ENCODE measurements at regions not wholly inside any gene's neighbourhood (a gene's known extent, or its start where the extent isn't known, plus 50 kb on each side); places are given as distances from the start of the nearest gene placed in this dataset.

DNA sequence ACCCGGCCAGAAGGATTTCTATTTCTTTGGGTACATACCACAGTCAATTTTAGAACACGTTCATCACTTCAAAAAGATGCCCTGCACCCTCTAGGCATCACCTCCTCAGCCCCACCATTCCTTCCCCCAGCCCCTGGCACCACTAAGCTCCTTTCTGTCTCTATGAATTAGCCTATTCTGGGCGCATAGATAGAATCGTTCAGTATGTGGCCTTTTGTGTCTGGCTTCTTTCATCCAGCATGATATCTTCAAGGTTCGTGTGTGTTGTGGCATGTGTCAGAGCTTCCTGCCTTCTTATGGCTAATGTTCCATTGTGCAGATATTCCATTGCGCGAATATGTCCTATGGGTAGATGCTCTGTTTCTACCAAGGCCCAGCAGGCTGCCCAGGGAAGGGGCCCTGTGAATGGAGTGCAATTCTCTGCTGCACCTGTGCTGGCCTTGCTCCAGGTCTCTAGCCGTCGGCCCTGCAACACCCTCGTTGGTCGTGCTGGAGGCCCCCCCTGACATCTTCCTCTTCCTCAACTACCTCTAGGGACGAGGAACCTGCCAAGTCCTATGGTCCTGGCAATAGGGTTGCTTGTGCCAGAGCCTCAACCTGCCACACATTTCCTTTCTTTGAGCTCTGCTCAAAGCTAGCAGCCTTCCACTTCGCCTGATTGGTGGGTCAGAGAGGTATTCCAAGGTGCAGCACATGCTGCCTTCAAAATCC lies 113.5 kb downstream of the RIPK4 start:
- FAIRE-seq, result no peak
- Histone ChIP-seq H3K4me1 (replicated peaks in 1 of 4; ENCODE audit: control insufficient read depth in 3 of 4, insufficient read depth in 4 of 4, low read length in 3 of 4) (peaks cover 2 to 10% (median 6%) of the 10 kb centered on the region in 4 experiments), H4K20me1 (replicated peaks in 1 of 2; ENCODE audit: control insufficient read depth in 1 of 2, insufficient read depth in 2 of 2, low read length in 2 of 2) (no peaks in the 10 kb centered on the region), H2BK5ac (ENCODE audit: low read depth, low read length) (no peak overlapping the region), H2BK120ac (replicated peaks; ENCODE audit: low read depth, low read length) (no peak overlapping the region), H3K14ac (ENCODE audit: insufficient read length) (no peak overlapping the region), H3K18ac (ENCODE audit: extremely low read depth, low read length) (no peak overlapping the region), H2BK12ac (ENCODE audit: low read depth, low read length) (no peak overlapping the region), H3K79me1 (ENCODE audit: low read depth, low read length) (no peaks in the 10 kb centered on the region), H2BK20ac (ENCODE audit: low read length) (no peak overlapping the region), H3K4me2 (ENCODE audit: insufficient read depth in 1 of 2, low read depth in 2 of 2, low read length in 2 of 2) (no peak overlapping the region), H3K4ac (replicated peaks; ENCODE audit: insufficient read length, low read depth, low read length) (no peak overlapping the region), H3K9ac (replicated peaks in 1 of 4; ENCODE audit: extremely low read depth in 1 of 4, low read depth in 3 of 4, low read length in 3 of 4) (no peak overlapping the region), H3K4me3 (ENCODE audit: extremely low read depth in 1 of 4, insufficient read depth in 2 of 4, low read depth in 3 of 4, low read length in 4 of 4) (no peak overlapping the region), H3K36me3 (ENCODE audit: control insufficient read depth in 2 of 4, insufficient read depth in 4 of 4, low read length in 3 of 4) (no peaks in the 10 kb centered on the region), H3K56ac (replicated peaks; ENCODE audit: insufficient read length, low read depth, low read length) (no peak overlapping the region), H3K23ac (ENCODE audit: insufficient read length) (no peak overlapping the region), H4K5ac (ENCODE audit: insufficient read length, low read depth, low read length) (no peak overlapping the region), H4K8ac (ENCODE audit: extremely low read depth, insufficient read depth, low read length) (no peak overlapping the region), H2AFZ (ENCODE audit: low read length) (no peak overlapping the region), H3K27me3 (replicated peaks in 1 of 4; ENCODE audit: control insufficient read depth in 3 of 4, extremely low read depth in 1 of 4, insufficient read depth in 3 of 4, low read length in 3 of 4) (no peaks in the 10 kb centered on the region; a peak in 1 of 7 replicates), H3K27ac (ENCODE audit: low read depth, low read length) (no peak overlapping the region), H3K23me2 (ENCODE audit: low read depth, low read length) (no peaks in the 10 kb centered on the region), H3K79me2 (ENCODE audit: control insufficient read depth in 1 of 2, insufficient read depth in 2 of 2, low read length in 2 of 2) (no peaks in the 10 kb centered on the region), H4K91ac (replicated peaks; ENCODE audit: insufficient read length, low read length) (no peak overlapping the region), H2BK15ac (ENCODE audit: low read length) (no peak overlapping the region), H2AK5ac (ENCODE audit: low read depth, low read length) (no peak overlapping the region), H3K9me3 (ENCODE audit: insufficient read depth in 2 of 2, low read depth in 1 of 2, low read length in 1 of 2) (no peaks in the 10 kb centered on the region)
- CTCF ChIA-PET (ENCODE audit: partially characterized antibody), result interaction anchor here (0.6 to 2.4 kb wide), 3 partner anchors 9 to 41 kb away, joined by 3 to 8 read pairs (median 3); no protein-coding TSS in a partner anchor
- POLR2A ChIA-PET (ENCODE audit: partially characterized antibody), result no interaction called here
- WGBS, 2 experiments (ENCODE audit: extremely low coverage in 1 of 2, insufficient coverage in 1 of 2, insufficient read length in 1 of 2, insufficient replicate concordance in 2 of 2, low coverage in 1 of 2, low lambda C conversion rate in 2 of 2, missing lambda C conversion rate in 1 of 2), result 88% methylated on average over 13 of the region's 13 CpGs; no CpG with 5 or more reads in 1 of the 2 experiments
- DNase-seq (ENCODE audit: low read depth in 1 of 2, low spot score in 2 of 2), result no peak
- TF ChIP-seq ZNF274 (IDR thresholded peaks at IDR 0.05; ENCODE audit: borderline replicate concordance, extremely low read depth, low read length) (no peak), SUZ12 (IDR thresholded peaks at IDR 0.05; ENCODE audit: low read length) (no peak), NANOG (IDR thresholded peaks at IDR 0.05; ENCODE audit: insufficient read depth, low read depth, low read length, poor library complexity, severe bottlenecking) (no peak), KDM4A (IDR thresholded peaks at IDR 0.05; ENCODE audit: low read depth, low read length, severe bottlenecking) (no peak), TCF12 (IDR thresholded peaks at IDR 0.05; ENCODE audit: low read depth, low read length) (no peak), CBX5 (IDR thresholded peaks at IDR 0.05; ENCODE audit: low read depth, low read length) (no peak)

Measured in H1 (cell line).